ENCODE measurements at regions not wholly inside any gene's neighbourhood (a gene's known extent, or its start where the extent isn't known, plus 50 kb on each side); places are given as distances from the start of the nearest gene placed in this dataset.

GRCh38 chr21:22200378-22201092 lies 1202.3 kb downstream of the NCAM2 start:
- no peak overlapping the region for H3K9ac ChIP-seq (ENCODE audit: insufficient read length, low read depth)
- TF ChIP-seq SUZ12 (IDR thresholded peaks at IDR 0.05; ENCODE audit: extremely low read depth, insufficient read depth, insufficient read length) (no peak), ZNF274 (IDR thresholded peaks at IDR 0.05; ENCODE audit: low read depth, low read length) (no peak), YY1 (IDR thresholded peaks at IDR 0.05; ENCODE audit: insufficient read depth, insufficient read length) (no peak)
- no peaks in the 10 kb centered on the region for H3K27me3 ChIP-seq (ENCODE audit: insufficient read depth, insufficient read length)
- H3K9me3 ChIP-seq (ENCODE audit: insufficient read depth, low read length), result no peaks in the 10 kb centered on the region
- DNase-seq (ENCODE audit: low read depth, low spot score), result no peak
- H3K4me1 ChIP-seq (ENCODE audit: insufficient read depth, insufficient read length), result no peaks in the 10 kb centered on the region
- H3K4me3 ChIP-seq (ENCODE audit: insufficient read length, low read depth), result no peak overlapping the region
- H3K36me3 ChIP-seq (ENCODE audit: insufficient read depth, insufficient read length, low read length), result no peaks in the 10 kb centered on the region

DNA sequence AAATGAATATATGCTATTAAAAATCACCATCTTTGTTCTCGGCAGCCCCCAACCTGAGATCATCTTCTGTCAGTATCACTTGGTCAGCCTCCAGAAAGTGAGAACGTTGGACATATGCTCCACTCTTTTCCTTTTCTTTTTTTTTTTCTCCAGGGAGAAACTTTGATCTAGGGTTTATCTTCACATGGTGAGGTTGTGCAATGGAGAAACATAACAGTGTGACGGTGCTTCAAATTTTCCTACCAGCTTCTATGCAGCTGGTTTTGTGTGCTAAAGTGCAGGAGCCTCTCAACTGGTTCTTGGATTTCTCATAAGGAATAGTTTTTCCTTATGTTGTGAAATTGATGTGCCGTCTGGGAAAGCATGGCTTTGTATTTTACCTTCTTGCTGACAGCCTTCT lies 1202.9 kb downstream of the NCAM2 start:
- Histone ChIP-seq H3K4me3 (ENCODE audit: insufficient read length, low read depth) (no peak overlapping the region), H3K27me3 (ENCODE audit: insufficient read depth, insufficient read length) (no peaks in the 10 kb centered on the region), H3K36me3 (ENCODE audit: insufficient read depth, insufficient read length, low read length) (no peaks in the 10 kb centered on the region), H3K9ac (ENCODE audit: insufficient read length, low read depth) (no peak overlapping the region), H3K4me1 (ENCODE audit: insufficient read depth, insufficient read length) (no peaks in the 10 kb centered on the region), H3K9me3 (ENCODE audit: insufficient read depth, low read length) (no peaks in the 10 kb centered on the region)
- no peak for TF ChIP-seq ZNF274 (IDR thresholded peaks at IDR 0.05; ENCODE audit: low read depth, low read length)
- no peak for TF ChIP-seq SUZ12 (IDR thresholded peaks at IDR 0.05; ENCODE audit: extremely low read depth, insufficient read depth, insufficient read length)
- no peak for TF ChIP-seq YY1 (IDR thresholded peaks at IDR 0.05; ENCODE audit: insufficient read depth, insufficient read length)
- no peak for DNase-seq (ENCODE audit: low read depth, low spot score)

GRCh38 chr21:22201669-22202068 lies 1203.5 kb downstream of the NCAM2 start:
- DNase-seq (ENCODE audit: low read depth, low spot score), result no peak
- no peaks in the 10 kb centered on the region for H3K4me1 ChIP-seq (ENCODE audit: insufficient read depth, insufficient read length)
- H3K4me3 ChIP-seq (ENCODE audit: insufficient read length, low read depth), result no peak overlapping the region
- TF ChIP-seq ZNF274 (IDR thresholded peaks at IDR 0.05; ENCODE audit: low read depth, low read length), result no peak
- no peak for TF ChIP-seq YY1 (IDR thresholded peaks at IDR 0.05; ENCODE audit: insufficient read depth, insufficient read length)
- TF ChIP-seq SUZ12 (IDR thresholded peaks at IDR 0.05; ENCODE audit: extremely low read depth, insufficient read depth, insufficient read length), result no peak
- no peaks in the 10 kb centered on the region for H3K27me3 ChIP-seq (ENCODE audit: insufficient read depth, insufficient read length)
- H3K9me3 ChIP-seq (ENCODE audit: insufficient read depth, low read length), result no peaks in the 10 kb centered on the region
- H3K36me3 ChIP-seq (ENCODE audit: insufficient read depth, insufficient read length, low read length), result no peaks in the 10 kb centered on the region
- no peak overlapping the region for H3K9ac ChIP-seq (ENCODE audit: insufficient read length, low read depth)

DNA sequence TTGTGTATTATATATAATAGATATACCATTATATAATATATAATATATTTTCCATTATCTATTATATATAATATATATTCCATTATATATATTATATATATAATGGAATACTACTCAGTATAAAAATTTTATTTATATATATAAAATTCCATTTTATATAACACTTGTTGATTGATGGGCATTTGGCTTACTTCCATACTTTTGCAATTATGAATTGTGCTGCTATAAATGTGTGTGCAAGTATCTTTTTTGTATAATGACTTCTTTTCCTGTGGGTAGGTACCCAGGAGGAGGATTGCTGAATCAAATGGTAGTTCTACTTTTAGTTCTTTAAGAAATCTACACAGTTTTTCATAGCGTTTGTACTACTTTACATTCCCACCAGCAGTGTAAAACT lies 1211.1 kb downstream of the NCAM2 start:
- H3K4me3 ChIP-seq (ENCODE audit: insufficient read length, low read depth), result peak overlapping the region; percentile 19
- no peak for DNase-seq (ENCODE audit: low read depth, low spot score)
- H3K9me3 ChIP-seq (ENCODE audit: insufficient read depth, low read length), result no peaks in the 10 kb centered on the region

DNA sequence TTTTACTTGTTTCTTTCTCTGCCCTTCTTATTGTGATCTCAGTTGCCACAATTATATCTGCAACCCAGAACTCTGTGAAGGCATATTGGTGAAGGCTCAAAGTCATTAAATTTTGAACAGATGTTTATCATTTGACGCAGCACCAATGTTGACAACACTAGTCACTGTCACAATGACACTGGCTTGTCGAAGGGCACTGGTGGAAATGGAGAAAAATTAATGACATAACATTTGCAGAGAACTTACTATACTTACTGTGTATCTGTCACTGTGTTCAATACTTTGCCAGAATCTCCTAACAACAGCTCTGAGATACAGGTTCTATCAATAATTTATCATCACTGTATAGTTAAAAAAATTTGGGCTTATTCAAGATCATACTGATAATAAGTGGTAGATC lies 1213.7 kb downstream of the NCAM2 start:
- no peaks in the 10 kb centered on the region for H3K9me3 ChIP-seq (ENCODE audit: insufficient read depth, low read length)
- H3K4me1 ChIP-seq (ENCODE audit: insufficient read depth, insufficient read length), result no peaks in the 10 kb centered on the region
- H3K9ac ChIP-seq (ENCODE audit: insufficient read length, low read depth), result no peak overlapping the region
- no peak for TF ChIP-seq ZNF274 (IDR thresholded peaks at IDR 0.05; ENCODE audit: low read depth, low read length)
- TF ChIP-seq YY1 (IDR thresholded peaks at IDR 0.05; ENCODE audit: insufficient read depth, insufficient read length), result no peak
- no peak for TF ChIP-seq SUZ12 (IDR thresholded peaks at IDR 0.05; ENCODE audit: extremely low read depth, insufficient read depth, insufficient read length)
- H3K27me3 ChIP-seq (ENCODE audit: insufficient read depth, insufficient read length), result no peaks in the 10 kb centered on the region
- H3K4me3 ChIP-seq (ENCODE audit: insufficient read length, low read depth), result no peak overlapping the region
- H3K36me3 ChIP-seq (ENCODE audit: insufficient read depth, insufficient read length, low read length), result no peaks in the 10 kb centered on the region
- no peak for DNase-seq (ENCODE audit: low read depth, low spot score)

More for the DNA sequence above, 1211.1 kb downstream of the NCAM2 start:
- H3K36me3 ChIP-seq (ENCODE audit: insufficient read depth, insufficient read length, low read length), result no peaks in the 10 kb centered on the region
- no peak for TF ChIP-seq ZNF274 (IDR thresholded peaks at IDR 0.05; ENCODE audit: low read depth, low read length)
- no peak for TF ChIP-seq YY1 (IDR thresholded peaks at IDR 0.05; ENCODE audit: insufficient read depth, insufficient read length)
- TF ChIP-seq SUZ12 (IDR thresholded peaks at IDR 0.05; ENCODE audit: extremely low read depth, insufficient read depth, insufficient read length), result no peak
- peak overlapping the region; percentile 58 for H3K9ac ChIP-seq (ENCODE audit: insufficient read length, low read depth)
- H3K4me1 ChIP-seq (ENCODE audit: insufficient read depth, insufficient read length), result no peaks in the 10 kb centered on the region
- no peaks in the 10 kb centered on the region for H3K27me3 ChIP-seq (ENCODE audit: insufficient read depth, insufficient read length)

DNA sequence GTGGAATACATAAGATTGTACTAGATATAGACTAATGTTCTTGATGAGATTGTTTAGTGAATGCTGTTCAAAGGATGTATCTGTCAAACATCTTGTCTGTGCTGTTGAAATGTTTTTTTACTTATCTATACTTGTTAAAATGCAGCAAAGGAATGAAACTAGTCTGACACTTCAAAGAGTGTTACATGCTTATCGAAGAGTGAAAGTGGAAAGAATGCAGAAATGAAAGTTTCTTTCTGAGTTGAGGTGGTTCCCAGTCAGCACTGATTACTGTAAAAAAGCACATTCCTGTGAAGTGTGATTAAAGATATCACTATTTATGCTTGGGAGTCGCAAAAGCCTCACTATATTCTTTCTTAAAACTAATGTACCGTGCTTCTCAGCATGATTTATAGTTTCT lies 1225.2 kb downstream of the NCAM2 start:
- Histone ChIP-seq H3K36me3 (ENCODE audit: insufficient read depth, insufficient read length, low read length) (no peaks in the 10 kb centered on the region), H3K4me1 (ENCODE audit: insufficient read depth, insufficient read length) (no peaks in the 10 kb centered on the region), H3K9ac (ENCODE audit: insufficient read length, low read depth) (no peak overlapping the region), H3K9me3 (ENCODE audit: insufficient read depth, low read length) (no peaks in the 10 kb centered on the region), H3K4me3 (ENCODE audit: insufficient read length, low read depth) (no peak overlapping the region), H3K27me3 (ENCODE audit: insufficient read depth, insufficient read length) (no peaks in the 10 kb centered on the region)
- no peak for TF ChIP-seq YY1 (IDR thresholded peaks at IDR 0.05; ENCODE audit: insufficient read depth, insufficient read length)
- no peak for TF ChIP-seq SUZ12 (IDR thresholded peaks at IDR 0.05; ENCODE audit: extremely low read depth, insufficient read depth, insufficient read length)
- no peak for TF ChIP-seq ZNF274 (IDR thresholded peaks at IDR 0.05; ENCODE audit: low read depth, low read length)
- no peak for DNase-seq (ENCODE audit: low read depth, low spot score)

DNA sequence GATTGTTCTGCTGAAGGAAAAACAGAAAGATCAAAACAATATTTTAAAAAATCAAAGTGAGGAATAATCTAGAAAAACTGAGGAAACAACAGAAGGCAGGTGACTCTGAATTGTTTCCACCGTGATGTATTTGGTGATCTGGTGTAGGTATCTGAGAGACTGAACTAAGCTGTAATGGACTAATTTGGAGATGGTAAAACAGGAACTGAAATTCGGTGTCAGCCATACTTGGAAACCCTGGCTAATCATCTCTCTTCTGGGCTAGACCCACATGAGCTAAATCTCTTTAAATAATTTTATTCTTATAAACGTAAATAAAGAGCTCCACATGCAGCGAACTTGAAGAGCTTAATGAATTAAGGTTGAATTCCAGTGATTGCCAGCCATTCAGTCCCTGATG lies 1226.1 kb downstream of the NCAM2 start:
- Histone ChIP-seq H3K9ac (ENCODE audit: insufficient read length, low read depth) (no peak overlapping the region), H3K27me3 (ENCODE audit: insufficient read depth, insufficient read length) (no peaks in the 10 kb centered on the region), H3K4me3 (ENCODE audit: insufficient read length, low read depth) (no peak overlapping the region), H3K4me1 (ENCODE audit: insufficient read depth, insufficient read length) (no peaks in the 10 kb centered on the region), H3K9me3 (ENCODE audit: insufficient read depth, low read length) (no peaks in the 10 kb centered on the region), H3K36me3 (ENCODE audit: insufficient read depth, insufficient read length, low read length) (no peaks in the 10 kb centered on the region)
- DNase-seq (ENCODE audit: low read depth, low spot score), result no peak
- TF ChIP-seq YY1 (IDR thresholded peaks at IDR 0.05; ENCODE audit: insufficient read depth, insufficient read length), result no peak
- no peak for TF ChIP-seq ZNF274 (IDR thresholded peaks at IDR 0.05; ENCODE audit: low read depth, low read length)
- TF ChIP-seq SUZ12 (IDR thresholded peaks at IDR 0.05; ENCODE audit: extremely low read depth, insufficient read depth, insufficient read length), result no peak

Measured in NT2/D1 (cell line).